ENCODE measurements at regions not wholly inside any gene's neighbourhood (a gene's known extent, or its start where the extent isn't known, plus 50 kb on each side); places are given as distances from the start of the nearest gene placed in this dataset.

DNA sequence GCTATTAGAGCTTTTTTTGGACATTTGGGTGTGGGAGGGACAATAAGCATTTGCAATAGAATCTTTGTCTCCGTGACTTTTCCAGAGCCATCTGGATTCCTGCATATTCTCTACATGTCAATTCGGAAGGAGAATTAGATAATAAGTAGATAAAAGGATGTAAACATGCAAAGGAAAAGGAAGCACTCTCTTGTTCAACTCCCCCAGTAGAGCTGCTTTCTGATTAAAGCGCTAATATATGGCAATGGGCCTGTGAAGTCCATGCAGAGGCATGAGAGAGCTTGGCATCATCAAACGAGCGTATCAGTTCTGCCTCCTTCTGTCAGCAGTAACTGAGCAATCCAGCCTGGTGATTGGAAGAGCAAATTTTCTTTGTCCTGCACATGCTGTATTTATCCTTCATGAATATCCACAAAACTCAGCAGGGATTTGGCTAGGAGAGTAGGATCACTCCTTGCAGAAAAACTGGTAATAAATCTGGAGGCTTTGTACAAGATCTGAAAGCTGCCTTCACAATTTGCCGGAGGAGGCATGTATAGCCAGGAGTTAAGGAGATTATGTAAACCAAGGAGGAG is 1752.9 kb downstream of the MAT2B start:
- DNase-seq = no peak

DNA sequence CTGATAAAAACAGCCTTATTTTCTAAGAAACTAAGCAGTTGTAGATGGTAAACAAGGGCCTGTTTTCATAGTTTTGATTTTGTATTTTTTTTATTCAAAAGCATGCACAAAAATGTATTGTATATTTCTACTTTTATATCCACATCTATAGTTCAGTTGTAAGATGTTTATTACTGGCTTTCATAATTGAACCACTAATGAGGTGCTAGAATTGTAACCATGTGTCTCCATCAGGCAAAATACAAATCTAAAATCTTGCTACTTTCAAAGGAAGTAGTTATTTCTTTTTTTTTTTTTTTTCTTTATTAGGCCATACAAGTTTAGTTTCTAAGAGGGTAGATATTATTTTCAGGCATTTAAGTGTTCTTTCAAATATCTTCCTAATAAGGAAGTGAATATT is 1755.0 kb downstream of the MAT2B start:
- DNase-seq = no peak

DNA sequence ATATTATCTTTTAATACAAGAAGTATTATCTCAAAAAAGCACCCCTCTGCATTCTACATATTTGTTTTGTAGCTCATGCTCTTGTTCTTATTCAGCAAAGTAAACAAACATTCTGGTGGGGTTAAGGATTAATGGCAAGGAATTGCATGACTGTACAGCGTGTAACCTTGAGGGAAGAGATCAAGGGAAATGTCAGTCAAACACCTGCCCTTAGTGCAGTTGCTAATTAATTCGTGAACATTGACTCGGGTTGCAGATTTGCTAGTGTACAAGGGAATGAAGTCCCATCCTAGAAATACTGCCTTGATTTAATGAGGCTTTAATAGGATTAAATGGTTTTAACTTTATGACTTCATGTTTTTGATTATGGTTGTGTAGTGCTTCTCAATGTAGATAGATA is 1758.1 kb downstream of the MAT2B start:
- DNase-seq = no peak

DNA sequence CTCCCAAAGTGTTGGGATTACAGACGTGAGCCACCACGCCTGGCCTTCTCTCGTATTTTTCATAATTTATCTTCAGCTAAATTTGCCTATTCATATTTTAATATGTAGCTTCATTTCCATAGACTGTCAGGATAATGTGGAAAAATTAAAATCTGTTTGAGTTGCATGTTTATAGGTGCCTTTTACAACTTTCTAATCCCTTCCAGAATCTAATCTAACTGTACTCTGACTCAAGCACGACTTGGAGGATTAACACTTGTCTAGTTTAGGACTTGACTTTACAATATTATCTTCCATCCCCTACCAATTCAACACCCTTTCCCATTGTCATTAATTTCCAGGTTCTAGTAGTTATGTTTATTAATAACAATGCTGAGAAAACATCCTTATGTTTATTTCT is 1761.5 kb downstream of the MAT2B start:
- DNase-seq = no peak

DNA sequence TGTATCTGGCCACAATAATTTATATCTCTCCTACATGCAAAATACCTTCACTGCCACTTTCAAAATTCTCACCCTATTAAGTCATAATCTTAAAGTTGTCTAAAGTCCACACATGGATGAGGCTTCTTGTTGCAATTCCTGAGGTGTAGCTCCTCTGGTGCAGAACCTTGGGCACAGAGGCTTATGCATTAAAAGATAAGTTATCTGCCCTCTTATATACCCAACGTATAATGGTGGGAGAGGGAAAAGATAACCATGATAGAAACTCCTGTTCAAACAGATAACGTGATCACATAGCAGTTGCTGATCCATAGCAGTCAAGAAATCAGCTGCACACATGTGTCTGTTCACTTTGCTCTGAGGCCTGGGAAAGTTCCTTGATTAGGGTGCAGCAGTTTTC is 1767.0 kb downstream of the MAT2B start:
- no peak for DNase-seq

DNA sequence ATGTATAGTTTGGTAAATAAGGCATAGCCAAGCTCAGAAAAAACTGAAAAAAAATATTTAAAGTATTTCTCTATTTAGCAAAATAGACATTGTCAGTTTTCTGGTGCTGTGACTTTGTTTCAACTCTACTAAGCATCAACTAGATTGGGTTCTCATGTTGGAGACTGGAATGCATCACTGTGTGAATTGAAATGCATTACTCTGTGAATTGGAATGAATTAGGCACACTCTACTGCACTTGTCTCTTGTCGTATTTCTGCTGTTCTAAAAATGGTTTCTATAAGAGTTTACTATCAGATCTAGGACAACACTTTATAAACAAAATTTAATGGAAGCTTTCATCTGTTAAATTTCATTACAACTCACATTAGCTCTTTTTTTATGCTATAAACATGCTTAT is 1772.2 kb downstream of the MAT2B start:
- DNase-seq = no peak

DNA sequence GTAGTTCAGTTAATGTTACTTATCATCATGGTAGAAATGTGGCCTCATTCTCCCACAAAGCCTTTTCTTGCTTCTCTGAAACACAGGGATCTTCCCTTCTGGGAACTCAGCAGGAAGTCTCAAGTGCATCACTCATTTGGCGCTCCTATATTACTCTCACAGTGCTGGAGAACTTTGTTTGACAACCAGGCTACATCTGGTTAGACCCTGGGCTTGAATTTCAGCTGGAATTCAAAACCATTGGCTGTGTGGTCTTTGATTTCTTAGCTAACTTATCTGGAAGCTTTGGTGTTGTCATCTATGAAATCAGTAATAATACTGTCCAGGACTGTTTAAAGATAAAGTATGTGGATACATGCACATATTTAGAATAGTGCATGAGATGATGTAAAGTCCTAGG is 1777.1 kb downstream of the MAT2B start:
- DNase-seq = no peak

DNA sequence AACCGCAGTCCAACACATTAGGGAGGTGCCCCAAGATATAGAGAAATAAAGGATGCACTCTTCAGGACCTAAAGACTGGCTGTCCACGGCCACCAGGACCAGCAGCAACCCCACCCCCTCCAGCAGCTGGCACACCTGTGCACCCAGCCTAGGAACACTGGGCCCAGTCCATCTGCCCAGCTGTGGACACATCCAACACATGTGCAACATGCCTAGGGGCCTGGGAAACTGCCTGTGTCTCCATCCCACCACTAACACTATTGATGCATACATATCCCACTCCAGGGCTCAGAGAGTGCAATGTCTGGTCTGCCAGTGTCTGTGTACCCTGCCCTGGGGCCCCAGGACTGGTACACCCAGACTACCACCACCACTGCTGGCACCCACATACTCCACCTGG is 1781.3 kb downstream of the MAT2B start:
- no peak for DNase-seq

DNA sequence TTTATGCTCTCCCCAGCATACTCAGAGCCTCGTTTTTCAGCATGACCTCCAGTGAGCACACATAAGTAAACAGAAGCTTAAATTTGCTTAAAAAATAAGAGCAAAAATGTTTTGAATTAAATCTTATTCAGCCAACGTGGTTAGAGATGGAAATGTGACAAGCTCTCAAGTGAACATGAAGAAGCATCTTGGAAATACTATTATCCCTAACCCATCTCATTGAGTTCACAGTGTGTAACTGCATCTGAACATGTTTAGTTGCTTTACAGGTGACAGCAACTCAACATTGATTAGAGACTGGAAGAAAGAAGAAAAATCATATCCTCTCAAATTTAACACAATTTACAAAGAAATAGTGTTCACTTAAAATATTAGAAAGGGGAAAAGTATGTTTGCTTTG is 1785.1 kb downstream of the MAT2B start:
- no peak for DNase-seq

DNA sequence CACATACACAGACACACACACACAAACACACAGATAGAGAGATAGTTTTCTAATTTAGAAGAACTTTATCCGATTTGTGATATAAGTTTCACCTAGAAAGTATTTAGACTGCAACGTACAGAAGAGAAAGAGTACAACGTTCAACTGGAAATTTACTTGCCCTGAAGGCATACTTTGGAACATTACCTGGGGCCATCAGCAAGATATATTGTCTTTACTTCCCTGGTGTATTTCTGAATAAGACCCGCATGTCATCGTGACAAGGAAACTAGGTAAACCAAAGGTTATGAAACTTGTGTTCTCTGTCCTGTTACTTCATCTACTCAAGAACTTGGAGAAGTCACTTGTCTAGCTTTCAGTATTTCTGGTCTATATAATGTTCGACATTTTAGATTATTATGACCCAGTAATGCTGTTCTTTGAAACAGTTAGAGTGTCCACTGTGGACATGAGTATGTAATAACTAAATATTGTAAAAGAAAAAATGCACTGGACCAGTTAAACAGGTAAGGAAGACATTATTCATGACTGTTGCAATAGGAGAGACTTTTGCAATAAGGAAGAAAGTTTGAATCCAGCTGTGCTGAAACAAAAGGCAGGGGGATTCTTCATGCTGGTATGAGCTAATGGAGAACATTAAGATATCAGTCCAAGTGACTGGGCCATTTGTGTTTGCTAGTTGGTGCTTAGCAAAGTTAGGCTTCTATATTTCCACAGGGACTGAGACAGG is 1791.1 kb downstream of the MAT2B start:
- no peak for DNase-seq

DNA sequence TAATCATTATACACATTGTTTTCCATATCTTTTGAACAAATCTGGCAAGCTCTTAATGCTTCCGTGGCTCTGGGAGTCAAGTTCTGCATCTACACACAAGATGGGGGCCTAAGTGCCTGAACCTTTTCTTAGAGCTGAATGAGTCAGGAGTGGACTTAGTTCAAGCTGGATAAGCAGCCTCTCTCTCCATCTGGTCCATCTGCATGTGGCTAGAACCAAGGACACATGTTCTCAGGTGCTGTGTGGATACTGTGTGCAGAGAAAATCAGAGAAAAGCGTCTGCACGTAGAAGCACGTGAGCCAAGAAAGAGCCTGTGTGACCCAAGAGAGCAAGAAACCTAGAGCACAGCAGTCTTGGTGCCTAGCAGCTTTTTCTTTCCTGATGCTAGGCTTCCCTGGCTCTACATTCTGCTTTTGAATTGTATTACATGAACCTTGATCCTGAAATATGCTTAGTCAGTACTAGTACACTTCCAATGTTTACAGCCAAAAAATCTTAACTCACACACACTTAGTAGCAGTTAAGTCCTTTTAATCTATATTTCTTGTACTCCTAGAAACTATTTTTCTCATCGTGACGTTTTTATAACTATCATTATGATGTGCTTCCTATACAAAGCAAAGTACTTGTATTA is 1798.9 kb downstream of the MAT2B start:
- no peak for DNase-seq

DNA sequence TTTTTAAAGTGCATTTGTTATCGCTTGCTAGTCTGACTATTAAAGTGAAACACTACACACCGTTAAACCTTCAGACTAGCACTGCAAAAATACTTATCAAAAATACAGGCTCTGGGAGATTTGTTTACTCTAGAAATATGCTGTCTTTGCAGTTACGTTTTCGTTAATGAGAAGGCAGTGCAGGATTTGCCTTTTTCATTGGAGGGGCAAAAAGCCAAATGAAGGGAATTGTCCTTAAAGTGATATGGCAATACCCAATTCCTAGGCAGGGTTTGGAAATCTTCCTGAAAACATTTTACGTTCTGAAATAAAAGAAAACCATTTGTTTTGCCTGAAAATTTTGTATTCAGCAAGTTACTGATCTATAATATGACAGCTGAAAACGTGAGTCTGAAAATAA is 1800.2 kb downstream of the MAT2B start:
- DNase-seq = no peak

DNA sequence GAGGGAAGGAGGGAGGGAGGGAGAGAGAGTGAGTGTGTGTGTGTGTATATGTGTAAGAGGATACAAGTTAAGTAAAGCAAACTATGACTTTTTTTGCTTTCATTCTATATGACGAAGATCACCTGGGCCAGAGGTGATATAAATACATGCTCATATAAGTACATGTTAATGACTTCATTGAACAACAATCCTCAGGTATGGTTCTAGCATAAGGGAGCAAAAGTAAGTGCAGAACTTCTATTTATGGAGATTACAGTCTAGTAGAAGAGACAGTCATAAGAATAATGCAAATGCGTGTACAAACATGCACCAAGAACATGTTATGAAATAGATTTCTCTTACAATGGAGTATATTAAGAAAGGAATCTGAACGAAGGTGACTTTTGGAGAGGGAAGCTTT is 1804.0 kb downstream of the MAT2B start:
- DNase-seq = no peak

DNA sequence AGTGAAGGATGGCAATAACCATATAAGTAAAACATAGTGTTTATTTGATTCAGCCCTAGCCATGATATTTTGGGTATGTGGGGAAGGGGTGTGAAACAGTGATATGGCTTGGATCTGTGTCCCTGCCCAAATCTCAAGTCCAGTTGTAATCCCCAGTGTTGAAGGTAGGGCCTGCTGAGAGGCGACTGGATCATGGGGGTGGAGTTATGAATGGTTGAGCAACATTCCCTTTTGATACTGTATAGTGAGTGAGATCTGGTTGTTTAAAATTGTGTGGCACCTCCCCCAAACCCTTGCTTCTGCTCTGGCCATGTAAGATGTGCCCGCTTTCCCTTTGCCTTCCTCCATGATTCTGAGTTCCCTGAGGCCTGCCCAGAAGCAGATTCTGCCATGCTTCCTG is 1804.6 kb downstream of the MAT2B start:
- DNase-seq = no peak

DNA sequence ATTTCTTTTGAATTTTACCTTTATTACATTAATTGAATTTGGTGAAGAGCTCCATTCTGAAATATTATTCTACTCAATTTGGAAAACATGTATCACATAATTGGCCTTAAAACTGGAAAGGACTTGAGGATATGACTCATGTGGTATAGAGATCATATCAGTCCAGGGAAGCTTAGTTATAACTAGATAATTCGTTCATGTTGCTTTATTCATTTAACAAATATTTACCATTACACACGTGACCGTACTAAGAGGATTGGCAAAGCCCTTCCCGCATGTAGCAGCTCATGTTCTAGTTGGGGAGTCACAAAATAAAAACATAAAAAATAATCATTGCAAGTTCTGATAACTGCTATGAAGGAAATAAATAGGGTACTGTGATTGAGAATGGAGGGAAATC is 1816.5 kb downstream of the MAT2B start:
- no peak for DNase-seq

DNA sequence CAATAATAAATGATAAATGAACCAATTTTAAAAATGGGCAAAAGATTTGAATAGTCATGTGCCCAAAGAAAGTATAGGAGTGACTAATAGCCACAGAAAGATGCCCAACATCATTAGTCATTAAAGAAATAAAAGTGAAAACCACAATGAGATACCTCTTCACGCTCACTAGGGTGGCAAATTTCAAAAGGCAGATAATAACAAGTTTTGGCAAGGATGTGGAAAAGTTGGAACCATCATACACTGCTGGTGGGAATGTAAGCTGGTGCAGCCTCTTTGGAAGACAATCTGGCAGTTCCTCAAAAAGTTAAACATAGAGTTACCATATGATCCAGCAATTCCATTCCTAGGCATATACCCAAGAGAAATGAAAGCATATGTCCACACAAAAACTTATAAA is 1819.8 kb downstream of the MAT2B start:
- no peak for DNase-seq

DNA sequence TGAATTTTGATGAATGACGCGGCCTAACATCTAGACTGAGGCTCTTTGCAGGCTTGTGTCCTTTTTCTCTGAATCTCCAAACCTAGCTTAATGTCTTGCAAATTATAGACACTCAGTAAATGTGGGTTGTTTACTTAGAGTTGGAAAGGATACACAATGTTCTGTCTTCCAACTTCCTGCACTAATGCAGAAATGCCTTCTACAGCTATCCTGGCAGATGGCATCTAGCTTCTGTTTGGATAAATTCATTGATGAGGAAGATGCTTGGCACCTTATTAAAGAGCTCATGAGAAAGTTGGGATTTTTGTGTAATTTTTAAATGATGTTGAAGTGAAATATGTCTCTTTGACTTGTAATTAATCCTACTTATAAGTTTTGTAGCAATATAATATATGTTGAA is 1822.2 kb downstream of the MAT2B start:
- no peak for DNase-seq

DNA sequence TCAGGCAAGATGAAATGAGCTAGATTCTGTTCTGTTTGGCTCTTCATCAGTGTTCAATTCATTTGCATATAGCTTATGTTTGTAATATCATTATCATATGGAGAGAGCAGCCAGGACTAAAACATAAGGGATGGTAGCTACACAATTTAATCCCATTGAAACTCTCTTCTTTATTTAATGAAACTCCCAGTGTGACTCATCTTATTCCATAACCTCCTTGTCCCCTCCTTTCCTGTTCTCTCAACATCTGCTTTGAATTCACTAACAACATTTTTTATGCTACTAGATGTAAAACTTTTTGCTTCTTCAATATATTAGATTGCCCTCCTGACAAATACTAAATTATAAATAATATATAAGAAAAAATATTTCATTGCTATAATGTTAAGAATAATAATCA is 1823.4 kb downstream of the MAT2B start:
- DNase-seq = no peak

DNA sequence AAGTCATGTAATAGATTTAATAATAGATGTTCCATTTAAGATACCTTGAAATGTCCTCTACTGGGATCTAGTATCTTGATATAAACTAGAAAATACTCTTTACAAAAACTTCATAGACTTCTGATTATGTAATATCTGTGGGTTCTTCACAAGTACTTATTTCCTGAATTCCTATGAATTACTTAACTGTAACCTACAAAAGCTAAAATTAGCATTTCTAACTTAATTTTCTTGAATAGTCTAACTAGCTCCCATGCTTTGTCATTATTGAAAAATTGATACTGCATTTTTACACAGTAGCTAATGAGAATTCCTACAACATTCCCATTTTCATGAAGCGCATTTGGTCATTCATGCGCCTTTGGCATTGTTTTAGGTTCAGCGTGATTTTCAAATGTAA is 1828.2 kb downstream of the MAT2B start:
- DNase-seq = no peak

DNA sequence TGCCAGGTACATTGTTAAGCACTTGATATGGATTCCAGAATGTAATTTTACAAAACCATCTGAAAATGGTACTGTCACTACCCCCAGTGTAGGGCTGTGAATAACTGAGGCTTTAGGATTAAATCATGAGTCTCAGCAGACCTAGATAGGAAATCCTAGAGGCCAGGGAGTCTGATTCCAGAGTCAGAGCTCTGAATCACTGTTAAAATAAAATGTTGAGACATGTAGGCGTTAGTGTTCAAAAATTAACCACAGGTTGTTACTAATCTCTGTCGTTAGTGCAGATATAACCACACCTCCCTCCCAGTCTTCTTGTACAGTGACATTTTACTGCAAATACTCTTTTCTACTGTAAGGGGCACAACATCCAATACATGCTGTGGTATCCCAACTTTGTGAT is 1828.8 kb downstream of the MAT2B start:
- no peak for DNase-seq

DNA sequence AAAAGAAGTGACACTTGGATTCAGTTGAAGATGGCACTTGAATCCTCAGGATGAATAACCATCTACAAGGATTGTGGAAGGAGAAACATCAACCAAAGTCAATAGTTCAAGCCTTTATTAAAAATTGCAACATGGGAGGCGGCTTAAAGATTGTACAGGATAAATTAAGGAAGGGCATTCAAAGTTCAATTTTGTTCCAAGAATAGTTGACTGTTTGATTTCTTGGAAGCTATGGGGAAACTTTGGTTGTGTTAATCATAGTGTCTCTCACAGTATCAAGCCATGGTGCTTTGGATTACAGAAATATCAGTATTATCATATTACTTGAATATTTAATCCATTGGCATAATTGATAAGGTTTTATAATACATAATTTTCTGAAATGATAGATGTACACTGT is 1844.3 kb downstream of the MAT2B start:
- no peak for DNase-seq

DNA sequence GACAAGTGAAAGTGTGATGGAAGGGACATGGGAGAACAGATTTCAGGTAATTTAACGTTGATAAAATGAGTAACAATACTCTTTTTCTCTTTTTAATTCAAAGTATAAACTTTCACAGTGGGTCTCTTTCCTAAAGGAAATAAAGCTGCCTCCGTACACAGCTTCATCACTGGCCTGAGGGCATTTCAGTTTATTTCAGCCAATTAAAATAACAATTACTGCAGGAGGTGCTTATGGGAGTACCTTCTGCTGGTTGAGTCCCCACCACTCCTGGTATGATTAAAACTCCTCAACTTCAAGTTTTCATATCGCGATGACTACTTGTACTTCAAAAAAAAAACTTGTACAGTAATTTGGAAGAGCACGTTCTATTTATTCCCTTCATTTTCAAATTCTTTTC is 1845.9 kb downstream of the MAT2B start:
- DNase-seq = no peak

DNA sequence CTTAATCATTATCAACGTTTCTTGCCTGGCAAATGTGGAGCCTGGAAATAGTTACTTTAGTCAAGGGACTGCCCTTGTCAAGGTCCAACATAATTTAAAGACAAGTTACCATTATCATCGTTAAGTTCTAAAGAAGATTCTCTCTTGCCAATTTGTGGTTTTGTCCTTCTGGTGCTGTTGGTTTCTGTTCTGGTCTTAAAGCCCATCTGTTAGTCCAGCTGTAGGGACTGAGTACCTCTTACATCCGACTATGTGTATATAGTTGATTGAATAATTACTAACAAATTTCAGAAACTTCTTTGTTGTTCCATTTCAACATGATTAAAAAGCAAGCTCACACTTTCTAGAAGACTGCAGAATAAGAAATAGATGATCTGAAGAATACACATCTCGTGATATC is 1854.9 kb downstream of the MAT2B start:
- no peak for DNase-seq

DNA sequence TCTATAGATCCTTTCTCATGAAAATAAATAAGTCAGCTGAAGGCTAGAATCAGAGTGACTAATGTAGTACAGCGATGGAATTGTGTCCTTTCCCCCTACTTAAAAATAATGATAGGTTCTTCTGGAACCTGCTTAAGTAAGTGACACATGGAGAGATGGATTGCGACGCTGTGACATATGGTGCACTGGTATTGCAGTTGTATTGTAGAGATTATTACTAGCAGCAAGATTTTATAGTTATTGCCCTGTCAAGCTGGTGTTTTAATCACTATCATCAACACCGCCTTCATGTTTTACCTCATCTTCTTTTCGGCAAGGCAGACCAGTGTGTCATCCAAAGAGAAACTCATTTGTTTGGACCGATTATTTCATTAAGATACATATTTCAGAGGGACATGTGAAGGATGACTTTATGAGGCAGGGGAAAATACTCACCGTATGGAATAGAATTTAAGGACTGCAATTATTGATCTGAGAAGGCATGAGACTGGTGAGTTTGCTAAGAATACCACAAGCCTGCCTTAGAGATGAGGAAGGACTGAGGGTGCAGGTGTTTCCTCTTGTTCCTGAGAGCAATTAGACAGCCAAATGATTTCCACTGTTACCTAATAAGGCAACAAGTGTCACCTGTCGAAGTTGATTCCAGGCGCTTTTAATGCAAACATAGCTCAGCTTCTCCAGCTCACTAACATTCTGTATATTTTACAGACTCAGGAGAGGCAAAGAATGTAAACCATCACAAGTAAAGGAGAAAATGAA is 1855.5 kb downstream of the MAT2B start:
- DNase-seq = no peak

All from stimulated activated CD4-positive, alpha-beta T cell treated with anti-CD3 and anti-CD28 coated beads, Interleukin-2, amount 100 ng/mL, for 48 hours (primary cell).